Breast epithelium (tissue), 4 donors: ENCODE measurements at regions not wholly inside any gene's neighbourhood (a gene's known extent, or its start where the extent isn't known, plus 50 kb on each side); places are given as distances from the start of the nearest gene placed in this dataset.

ENCODE experiments used
- DNase-seq, 2 donors: peaks; one replicate each; pipeline ENCODE4 v3.0.0-alpha.2; 2019; ENCODE audit warnings: low spot score in 2 of 2
- H3K27ac ChIP-seq, 2 donors: fragments of 200-600 bp; sonication (generic) in 1 of 2; one replicate each; pipeline ENCODE4 v1.5.1; 2016 to 2019; ENCODE audit warnings: mild to moderate bottlenecking in 1 of 2
- H3K27me3 ChIP-seq, 2 donors: fragments of 200-600 bp; sonication (generic) in 1 of 2; one replicate each; pipeline versions ENCODE4 v1.5.1 to v1.6.0; 2017 to 2019; ENCODE audit warnings: control low read depth in 1 of 2, mild to moderate bottlenecking in 1 of 2
- H3K36me3 ChIP-seq: fragments of 200-600 bp; one replicate; pipeline ENCODE4 v1.5.1; 2019
- H3K4me1 ChIP-seq, 2 donors: fragments of 200-600 bp; sonication (generic); one replicate each; pipeline ENCODE4 v1.5.1; 2016 to 2019; ENCODE audit warnings: control low read depth in 1 of 2
- H3K4me3 ChIP-seq, 3 donors: fragments of 200-600 bp; sonication (generic); 1 replicate in 2 of 3; 2 replicates in 1 of 3; pipeline ENCODE4 v1.5.1; 2016 to 2019; ENCODE audit warnings: mild to moderate bottlenecking in 3 of 3, moderate library complexity in 2 of 3
- H3K9me3 ChIP-seq, 2 donors: fragments of 200-600 bp; sonication (generic) in 1 of 2; one replicate each; pipeline ENCODE4 v1.5.1; 2016 to 2019; ENCODE audit warnings: control low read depth in 1 of 2
- CTCF ChIP-seq, 3 donors: fragments of 450-650 bp; IDR thresholded peaks; one replicate each; pipeline ENCODE4 v1.5.1; 2016 to 2017; ENCODE audit warnings: antibody characterized with exemption in 3 of 3, mild to moderate bottlenecking in 3 of 3, moderate library complexity in 3 of 3
- POLR2A ChIP-seq: fragments of 450-650 bp; IDR thresholded peaks from one replicate; pipeline ENCODE4 v1.6.1; 2016; ENCODE audit warnings: antibody characterized with exemption, mild to moderate bottlenecking, moderate library complexity
- POLR2AphosphoS5 ChIP-seq, 3 donors: sonication (generic); formaldehyde crosslinking; IDR thresholded peaks; one replicate each; pipeline ENCODE4 v1.6.1; 2017; ENCODE audit warnings: antibody characterized with exemption in 3 of 3
- intact Hi-C: fragments of 100-400 bp; cut with DNase I; formaldehyde crosslinking; loops from one replicate; pipeline ENCODE4 v1.15.1; 2023; ENCODE audit warnings: low total_unique reads

- no peak for DNase-seq
- Histone ChIP-seq H3K9me3 (no peaks in the 10 kb centered on the region), H3K27me3 (no peaks in the 10 kb centered on the region), H3K4me1 (no peaks in the 10 kb centered on the region), H3K27ac (no peak overlapping the region), H3K36me3 (no peaks in the 10 kb centered on the region), H3K4me3 (no peak overlapping the region)
- intact Hi-C loops, result no loop called here
- no peak for TF ChIP-seq CTCF (IDR thresholded peaks at IDR 0.05)
- no peak for TF ChIP-seq POLR2AphosphoS5 (IDR thresholded peaks at IDR 0.05)
- no peak for TF ChIP-seq POLR2A
These were observed 74.6 kb upstream of the RREB1 start for GRCh38 chr6:7033202-7033601.

- Histone ChIP-seq H3K4me1 (no peaks in the 10 kb centered on the region), H3K27ac (no peak overlapping the region), H3K27me3 (no peaks in the 10 kb centered on the region), H3K9me3 (no peaks in the 10 kb centered on the region), H3K4me3 (no peak overlapping the region), H3K36me3 (no peaks in the 10 kb centered on the region)
- no peak for DNase-seq
- intact Hi-C loops, result no loop called here
- TF ChIP-seq CTCF (IDR thresholded peaks at IDR 0.05) (no peak), POLR2A (no peak), POLR2AphosphoS5 (IDR thresholded peaks at IDR 0.05) (no peak)
These were observed 73.7 kb upstream of the RREB1 start for GRCh38 chr6:7034055-7034454.

- Histone ChIP-seq H3K27me3 (no peaks in the 10 kb centered on the region), H3K27ac (no peak overlapping the region), H3K9me3 (no peaks in the 10 kb centered on the region), H3K4me3 (no peak overlapping the region), H3K4me1 (no peaks in the 10 kb centered on the region), H3K36me3 (no peaks in the 10 kb centered on the region)
- TF ChIP-seq POLR2AphosphoS5 (IDR thresholded peaks at IDR 0.05) (no peak), POLR2A (no peak), CTCF (IDR thresholded peaks at IDR 0.05) (no peak)
- no peak for DNase-seq
- intact Hi-C loops, result no loop called here
These were observed 71.9 kb upstream of the RREB1 start for GRCh38 chr6:7035837-7036249.

GRCh38 chr6:7041511-7042026 is 66.2 kb upstream of the RREB1 start:
- Histone ChIP-seq H3K27ac (peak overlapping the region in 1 of 2 donors; percentile 54), H3K9me3 (no peaks in the 10 kb centered on the region), H3K4me1 (no peaks in the 10 kb centered on the region), H3K4me3 (no peak overlapping the region), H3K36me3 (no peaks in the 10 kb centered on the region), H3K27me3 (no peaks in the 10 kb centered on the region)
- DNase-seq, result no peak
- intact Hi-C loops, result no loop called here
- TF ChIP-seq POLR2A (no peak), CTCF (IDR thresholded peaks at IDR 0.05) (no peak), POLR2AphosphoS5 (IDR thresholded peaks at IDR 0.05) (no peak)

- Histone ChIP-seq H3K4me1 (no peaks in the 10 kb centered on the region), H3K36me3 (no peaks in the 10 kb centered on the region), H3K27ac (peak overlapping the region; percentile 28 to 54), H3K9me3 (no peaks in the 10 kb centered on the region), H3K27me3 (no peaks in the 10 kb centered on the region), H3K4me3 (no peak overlapping the region)
- TF ChIP-seq POLR2AphosphoS5 (IDR thresholded peaks at IDR 0.05) (no peak), CTCF (IDR thresholded peaks at IDR 0.05) (no peak), POLR2A (no peak)
- intact Hi-C loops, result no loop called here
- DNase-seq, result peak in 1 of 2 donors; percentile 37
These were observed 65.6 kb upstream of the RREB1 start for GRCh38 chr6:7042056-7042653.
